ENCODE measurements at regions not wholly inside any gene's neighbourhood (a gene's known extent, or its start where the extent isn't known, plus 50 kb on each side); places are given as distances from the start of the nearest gene placed in this dataset.

DNA sequence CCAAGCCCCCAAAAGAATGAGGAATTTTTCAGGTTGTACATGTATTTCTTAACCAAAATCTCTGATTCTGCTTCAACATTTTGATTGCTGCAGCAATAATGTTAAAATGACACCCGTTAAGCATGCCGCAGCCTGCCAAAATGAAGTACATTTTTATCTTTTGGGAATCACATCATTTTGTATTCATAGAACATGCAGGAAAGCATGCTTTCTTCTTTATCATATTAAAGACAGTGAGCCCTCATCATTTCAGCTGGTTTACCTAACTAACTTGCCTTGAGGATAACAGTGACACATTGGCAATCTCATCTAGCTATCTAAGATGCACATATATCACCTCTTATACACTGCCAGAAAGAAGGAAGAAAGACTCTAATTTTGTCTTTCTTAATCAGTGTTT is 299.2 kb downstream of the LTN1 start:
- Histone ChIP-seq H3K9me3 (ENCODE audit: insufficient read depth, low read depth, low read length) (peaks cover 2% of the 10 kb centered on the region; the same call in 1 of the 2 replicates), H3K36me3 (ENCODE audit: insufficient read depth, low read length) (no peaks in the 10 kb centered on the region), H3K4me2 (ENCODE audit: low read depth, low read length, poor library complexity, severe bottlenecking) (no peak overlapping the region), H3K79me2 (ENCODE audit: insufficient read depth, low read length) (no peaks in the 10 kb centered on the region), H3K9me2 (replicated peaks; ENCODE audit: low read depth, low read length) (no peaks in the 10 kb centered on the region), H3K27me3 (ENCODE audit: insufficient read depth, low read length, poor library complexity, severe bottlenecking) (no peaks in the 10 kb centered on the region), H4K20me1 (ENCODE audit: insufficient read depth, low read length, poor library complexity, severe bottlenecking) (no peaks in the 10 kb centered on the region), H2AFZ (ENCODE audit: low read length) (no peak overlapping the region), H3K4me1 (ENCODE audit: insufficient read depth, low read length, poor library complexity, severe bottlenecking) (no peaks in the 10 kb centered on the region), H3K9ac (ENCODE audit: low read depth, low read length, poor library complexity, severe bottlenecking) (no peak overlapping the region), H3K4me3 (ENCODE audit: low read length, poor library complexity, severe bottlenecking) (no peak overlapping the region), H3F3A (ENCODE audit: low read depth) (no peaks in the 10 kb centered on the region)
- no peak for TF ChIP-seq EZH2phosphoT487 (IDR thresholded peaks at IDR 0.05; ENCODE audit: borderline replicate concordance)
- TF ChIP-seq, protein P1, sequence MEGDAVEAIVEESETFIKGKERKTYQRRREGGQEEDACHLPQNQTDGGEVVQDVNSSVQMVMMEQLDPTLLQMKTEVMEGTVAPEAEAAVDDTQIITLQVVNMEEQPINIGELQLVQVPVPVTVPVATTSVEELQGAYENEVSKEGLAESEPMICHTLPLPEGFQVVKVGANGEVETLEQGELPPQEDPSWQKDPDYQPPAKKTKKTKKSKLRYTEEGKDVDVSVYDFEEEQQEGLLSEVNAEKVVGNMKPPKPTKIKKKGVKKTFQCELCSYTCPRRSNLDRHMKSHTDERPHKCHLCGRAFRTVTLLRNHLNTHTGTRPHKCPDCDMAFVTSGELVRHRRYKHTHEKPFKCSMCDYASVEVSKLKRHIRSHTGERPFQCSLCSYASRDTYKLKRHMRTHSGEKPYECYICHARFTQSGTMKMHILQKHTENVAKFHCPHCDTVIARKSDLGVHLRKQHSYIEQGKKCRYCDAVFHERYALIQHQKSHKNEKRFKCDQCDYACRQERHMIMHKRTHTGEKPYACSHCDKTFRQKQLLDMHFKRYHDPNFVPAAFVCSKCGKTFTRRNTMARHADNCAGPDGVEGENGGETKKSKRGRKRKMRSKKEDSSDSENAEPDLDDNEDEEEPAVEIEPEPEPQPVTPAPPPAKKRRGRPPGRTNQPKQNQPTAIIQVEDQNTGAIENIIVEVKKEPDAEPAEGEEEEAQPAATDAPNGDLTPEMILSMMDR (conservative IDR thresholded peaks at IDR 0.05; ENCODE audit: low read length): no peak

DNA sequence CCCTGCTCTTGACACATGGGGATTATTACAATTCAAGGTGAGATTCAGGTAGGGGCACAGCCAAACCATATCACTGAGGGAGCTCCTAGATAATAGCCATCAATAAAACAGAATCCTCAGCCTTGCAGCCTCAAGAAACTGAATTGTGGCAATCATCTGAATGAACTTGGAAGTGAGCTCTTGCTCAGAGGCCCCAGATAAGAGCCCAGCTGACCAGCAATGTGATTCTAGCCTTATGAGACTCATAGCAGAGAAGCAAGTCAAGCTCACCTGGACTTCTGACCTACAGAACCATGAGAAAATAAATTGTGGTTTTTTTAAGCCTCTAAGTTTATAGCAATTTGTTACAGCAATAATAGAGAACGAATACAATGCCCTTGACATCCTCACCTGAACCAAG is 302.5 kb downstream of the LTN1 start:
- Histone ChIP-seq H3K4me2 (ENCODE audit: low read depth, low read length, poor library complexity, severe bottlenecking) (no peak overlapping the region), H3K4me1 (ENCODE audit: insufficient read depth, low read length, poor library complexity, severe bottlenecking) (no peaks in the 10 kb centered on the region), H3K4me3 (ENCODE audit: low read length, poor library complexity, severe bottlenecking) (no peak overlapping the region), H3K27me3 (ENCODE audit: insufficient read depth, low read length, poor library complexity, severe bottlenecking) (no peaks in the 10 kb centered on the region), H3K9me2 (replicated peaks; ENCODE audit: low read depth, low read length) (no peaks in the 10 kb centered on the region), H3F3A (ENCODE audit: low read depth) (no peaks in the 10 kb centered on the region), H2AFZ (ENCODE audit: low read length) (no peak overlapping the region), H3K9ac (ENCODE audit: low read depth, low read length, poor library complexity, severe bottlenecking) (no peak overlapping the region), H3K79me2 (ENCODE audit: insufficient read depth, low read length) (no peaks in the 10 kb centered on the region), H3K36me3 (ENCODE audit: insufficient read depth, low read length) (no peaks in the 10 kb centered on the region), H3K9me3 (ENCODE audit: insufficient read depth, low read depth, low read length) (peaks cover 2% of the 10 kb centered on the region; the same call in 1 of the 2 replicates), H4K20me1 (ENCODE audit: insufficient read depth, low read length, poor library complexity, severe bottlenecking) (no peaks in the 10 kb centered on the region)
- TF ChIP-seq, protein P1 (conservative IDR thresholded peaks at IDR 0.05; ENCODE audit: low read length): no peak
- TF ChIP-seq EZH2phosphoT487 (IDR thresholded peaks at IDR 0.05; ENCODE audit: borderline replicate concordance): no peak

DNA sequence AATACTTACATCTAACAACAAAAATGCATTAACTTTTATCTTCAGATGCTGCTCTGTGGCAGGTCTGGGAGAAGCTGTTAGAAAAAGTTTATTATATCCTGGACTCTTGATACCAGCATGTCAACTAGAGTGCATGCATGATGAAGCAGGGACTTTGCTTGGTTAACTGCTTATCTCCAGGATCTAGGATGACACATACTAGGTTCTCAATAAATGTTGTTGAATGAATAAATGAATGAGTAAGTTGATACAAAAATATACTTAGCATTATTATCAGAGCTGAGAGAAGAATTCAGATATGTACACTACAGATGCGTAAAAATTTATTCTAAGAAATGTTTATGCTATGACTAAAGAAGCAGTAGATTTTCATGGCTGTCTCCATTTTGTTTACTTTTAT is 304.3 kb downstream of the LTN1 start:
- H3K79me2 ChIP-seq (ENCODE audit: insufficient read depth, low read length): no peaks in the 10 kb centered on the region
- no peaks in the 10 kb centered on the region for H3K9me2 ChIP-seq (replicated peaks; ENCODE audit: low read depth, low read length)
- no peaks in the 10 kb centered on the region for H3K36me3 ChIP-seq (ENCODE audit: insufficient read depth, low read length)
- no peaks in the 10 kb centered on the region for H3K27me3 ChIP-seq (ENCODE audit: insufficient read depth, low read length, poor library complexity, severe bottlenecking)
- no peak overlapping the region for H3K4me2 ChIP-seq (ENCODE audit: low read depth, low read length, poor library complexity, severe bottlenecking)
- TF ChIP-seq EZH2phosphoT487 (IDR thresholded peaks at IDR 0.05; ENCODE audit: borderline replicate concordance): no peak
- TF ChIP-seq, protein P1 (conservative IDR thresholded peaks at IDR 0.05; ENCODE audit: low read length): no peak
- H3F3A ChIP-seq (ENCODE audit: low read depth): no peaks in the 10 kb centered on the region
- no peak overlapping the region for H3K4me3 ChIP-seq (ENCODE audit: low read length, poor library complexity, severe bottlenecking)
- H4K20me1 ChIP-seq (ENCODE audit: insufficient read depth, low read length, poor library complexity, severe bottlenecking): no peaks in the 10 kb centered on the region
- H3K9me3 ChIP-seq (ENCODE audit: insufficient read depth, low read depth, low read length): no peaks in the 10 kb centered on the region; the same call in 1 of the 2 replicates
- H3K9ac ChIP-seq (ENCODE audit: low read depth, low read length, poor library complexity, severe bottlenecking): no peak overlapping the region
- H3K4me1 ChIP-seq (ENCODE audit: insufficient read depth, low read length, poor library complexity, severe bottlenecking): no peaks in the 10 kb centered on the region
- H2AFZ ChIP-seq (ENCODE audit: low read length): no peak overlapping the region

Data from Loucy (cell line).